Activated naive CD8-positive, alpha-beta T cell treated with anti-CD3 and anti-CD28 coated beads for 36 hours (primary cell): ENCODE measurements at regions not wholly inside any gene's neighbourhood (a gene's known extent, or its start where the extent isn't known, plus 50 kb on each side); places are given as distances from the start of the nearest gene placed in this dataset.

Experiments used
- DNase-seq: peaks from one replicate; pipeline ENCODE4 v3.0.0; 2021
- H3K27ac Mint-ChIP-seq: one replicate; pipeline ENCODE4 v1.8.0; 2022; ENCODE audit warnings: mild to moderate bottlenecking, moderate library complexity, mixed read lengths
- H3K27me3 Mint-ChIP-seq: one replicate; pipeline ENCODE4 v1.8.0; 2022; ENCODE audit warnings: mild to moderate bottlenecking, mixed read lengths
- H3K36me3 Mint-ChIP-seq: one replicate; pipeline ENCODE4 v1.8.0; 2021; ENCODE audit warnings: mild to moderate bottlenecking, mixed read lengths
- H3K4me1 Mint-ChIP-seq: one replicate; pipeline ENCODE4 v1.8.0; 2021; ENCODE audit warnings: mixed read lengths
- H3K4me3 Mint-ChIP-seq: one replicate; pipeline ENCODE4 v1.8.0; 2022; ENCODE audit warnings: mild to moderate bottlenecking, moderate library complexity, mixed read lengths
- H3K9me3 Mint-ChIP-seq: one replicate; pipeline ENCODE4 v1.8.0; 2022; ENCODE audit warnings: mixed read lengths

DNA sequence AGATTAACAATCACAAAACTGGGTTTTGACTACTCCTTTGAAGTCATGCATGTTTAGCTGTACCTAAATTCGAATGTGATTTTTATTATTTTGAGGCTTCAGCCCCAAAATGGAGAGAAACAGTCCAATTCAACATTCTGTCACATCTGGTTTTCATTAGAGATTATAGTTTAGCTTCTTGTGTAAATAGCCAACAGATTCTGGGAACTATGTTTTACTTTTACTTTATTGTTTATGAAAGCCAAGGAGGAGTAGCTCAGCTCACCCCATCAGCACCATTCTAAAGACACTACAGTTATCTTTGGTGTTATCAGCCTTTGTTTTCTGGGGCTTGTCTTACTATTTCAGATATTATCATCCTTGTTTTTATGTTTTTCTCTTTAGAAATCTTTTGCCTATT lies 465.0 kb upstream of the CWC22 start:
- no peaks in the 10 kb centered on the region for H3K4me1 Mint-ChIP-seq
- H3K27me3 Mint-ChIP-seq = no peaks in the 10 kb centered on the region
- H3K36me3 Mint-ChIP-seq = no peaks in the 10 kb centered on the region
- H3K4me3 Mint-ChIP-seq = no peak overlapping the region
- no peak for DNase-seq
- H3K9me3 Mint-ChIP-seq = no peaks in the 10 kb centered on the region
- H3K27ac Mint-ChIP-seq = no peak overlapping the region

DNA sequence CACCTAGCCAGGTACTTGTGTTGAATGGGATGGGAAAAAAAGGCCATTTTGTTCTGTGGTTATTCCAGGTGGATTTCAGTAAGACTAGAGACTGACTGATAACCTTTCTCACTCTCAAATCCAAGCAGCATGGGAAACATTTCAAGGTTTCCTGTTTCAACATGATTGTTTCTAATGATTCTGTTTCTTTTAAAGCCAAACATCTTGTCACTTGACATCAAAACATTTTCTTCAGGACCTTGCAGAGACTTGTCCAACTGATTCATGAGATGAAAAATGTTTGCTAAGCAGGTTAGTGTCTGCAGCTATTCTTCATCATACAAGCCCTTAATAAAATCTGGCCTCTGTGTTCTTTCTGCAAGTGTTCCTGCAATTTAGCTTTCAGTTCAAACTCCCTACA lies 456.5 kb upstream of the CWC22 start:
- no peaks in the 10 kb centered on the region for H3K27me3 Mint-ChIP-seq
- H3K36me3 Mint-ChIP-seq = no peaks in the 10 kb centered on the region
- no peak for DNase-seq
- H3K9me3 Mint-ChIP-seq = no peaks in the 10 kb centered on the region
- no peak overlapping the region for H3K27ac Mint-ChIP-seq
- H3K4me1 Mint-ChIP-seq = no peaks in the 10 kb centered on the region
- no peak overlapping the region for H3K4me3 Mint-ChIP-seq

DNA sequence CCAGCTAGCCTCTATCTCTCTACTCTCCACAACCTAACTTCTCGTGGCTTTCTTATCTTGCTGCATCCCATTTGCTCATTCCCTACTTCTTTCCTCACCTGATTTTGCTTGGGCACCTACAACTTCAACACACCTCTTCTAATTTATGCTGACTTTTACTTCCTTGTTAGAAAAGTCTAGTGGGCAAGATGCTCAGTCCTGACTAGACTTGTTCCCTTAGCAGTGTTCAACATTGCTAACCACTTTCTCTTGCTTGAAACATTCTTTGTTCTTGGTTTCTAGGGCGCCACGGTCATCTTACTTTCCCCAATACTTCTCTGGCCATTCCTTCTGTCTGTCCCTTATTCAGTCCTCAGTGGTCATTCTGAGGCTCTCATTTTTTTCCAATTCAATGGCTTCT lies 454.7 kb upstream of the CWC22 start:
- H3K36me3 Mint-ChIP-seq = no peaks in the 10 kb centered on the region
- H3K27me3 Mint-ChIP-seq = no peaks in the 10 kb centered on the region
- no peak for DNase-seq
- H3K9me3 Mint-ChIP-seq = no peaks in the 10 kb centered on the region
- no peak overlapping the region for H3K27ac Mint-ChIP-seq
- no peak overlapping the region for H3K4me3 Mint-ChIP-seq
- H3K4me1 Mint-ChIP-seq = no peaks in the 10 kb centered on the region

DNA sequence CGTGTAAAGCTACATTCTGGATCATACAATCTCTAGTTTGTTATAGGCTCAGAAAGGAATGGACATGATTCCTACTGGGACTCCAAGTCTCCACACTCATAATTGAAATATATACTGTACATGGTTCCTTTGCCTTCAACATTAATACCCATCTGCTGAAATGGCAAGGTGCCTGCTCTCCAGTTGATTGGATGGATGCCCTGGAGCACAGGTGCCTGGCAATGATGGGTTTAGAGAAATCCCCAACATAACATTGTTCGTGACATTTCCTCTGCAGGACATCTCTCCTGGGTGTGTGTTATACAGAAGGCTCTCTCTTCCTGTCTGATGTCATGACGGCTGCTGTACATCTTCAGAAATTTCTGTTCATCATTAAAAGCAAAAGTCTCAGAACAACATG lies 449.7 kb upstream of the CWC22 start:
- H3K4me1 Mint-ChIP-seq = no peaks in the 10 kb centered on the region

DNA sequence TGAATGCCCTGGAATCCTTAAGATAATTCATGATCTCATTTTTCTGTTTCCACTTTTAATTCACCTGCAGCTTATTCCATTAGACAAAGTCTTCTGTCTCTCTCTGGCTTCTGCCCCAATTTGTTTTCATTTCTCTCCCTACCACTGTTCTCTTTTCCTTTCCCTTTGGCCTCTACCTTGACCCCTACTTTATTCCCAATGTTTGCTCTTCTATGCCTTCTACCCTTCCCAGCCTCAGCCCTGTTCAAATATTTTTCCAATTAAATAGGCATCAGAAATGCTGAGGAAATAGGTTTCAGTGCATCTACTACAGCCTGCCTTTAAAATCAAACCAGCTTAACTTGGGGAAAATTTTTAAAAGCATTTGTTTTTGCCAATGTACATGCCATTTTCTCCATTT lies 443.7 kb upstream of the CWC22 start:
- Mint-ChIP-seq H3K9me3 (no peaks in the 10 kb centered on the region), H3K36me3 (no peaks in the 10 kb centered on the region), H3K4me1 (no peaks in the 10 kb centered on the region), H3K4me3 (no peak overlapping the region), H3K27ac (no peak overlapping the region), H3K27me3 (no peaks in the 10 kb centered on the region)
- no peak for DNase-seq

More for the DNA sequence above, 449.7 kb upstream of the CWC22 start:
- H3K27me3 Mint-ChIP-seq = no peaks in the 10 kb centered on the region
- no peak overlapping the region for H3K4me3 Mint-ChIP-seq
- no peak overlapping the region for H3K27ac Mint-ChIP-seq
- H3K9me3 Mint-ChIP-seq = no peaks in the 10 kb centered on the region
- H3K36me3 Mint-ChIP-seq = no peaks in the 10 kb centered on the region
- no peak for DNase-seq

DNA sequence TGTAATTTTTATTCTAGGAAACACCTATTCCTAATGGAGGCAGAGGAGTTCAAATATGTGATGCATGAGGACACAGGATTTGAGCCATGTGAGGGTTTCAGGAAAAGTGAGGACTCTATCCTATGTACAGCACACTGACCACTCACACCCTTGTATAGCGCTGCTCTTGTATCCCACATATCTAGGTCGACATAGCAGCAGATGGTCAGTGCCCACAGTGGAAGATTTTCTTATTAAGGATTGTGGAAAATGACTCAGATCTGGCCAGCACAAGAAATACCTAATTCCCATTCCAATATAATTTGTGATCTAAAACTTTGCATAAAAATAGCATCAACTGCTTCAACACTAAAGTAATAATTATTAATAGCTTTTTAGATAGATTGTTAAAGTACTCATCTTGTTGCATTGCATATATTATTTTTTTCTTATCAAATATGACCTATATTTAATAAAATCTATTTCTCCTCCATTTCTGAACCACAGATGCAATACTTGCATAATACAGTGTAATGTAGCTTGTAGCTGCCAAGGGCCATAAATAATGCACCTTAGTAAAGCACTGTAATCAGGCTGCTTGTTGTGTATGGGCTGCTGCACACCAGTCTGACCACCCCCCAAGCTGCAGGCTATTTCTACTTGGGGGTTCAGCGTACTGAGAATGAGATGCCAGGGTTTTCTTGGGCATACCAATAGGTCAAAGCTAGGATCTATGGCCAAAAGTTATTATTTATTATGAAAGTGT lies 442.2 kb upstream of the CWC22 start:
- no peaks in the 10 kb centered on the region for H3K9me3 Mint-ChIP-seq
- no peaks in the 10 kb centered on the region for H3K36me3 Mint-ChIP-seq
- no peaks in the 10 kb centered on the region for H3K27me3 Mint-ChIP-seq
- H3K4me3 Mint-ChIP-seq = no peak overlapping the region
- H3K4me1 Mint-ChIP-seq = no peaks in the 10 kb centered on the region
- DNase-seq = no peak
- H3K27ac Mint-ChIP-seq = no peak overlapping the region

DNA sequence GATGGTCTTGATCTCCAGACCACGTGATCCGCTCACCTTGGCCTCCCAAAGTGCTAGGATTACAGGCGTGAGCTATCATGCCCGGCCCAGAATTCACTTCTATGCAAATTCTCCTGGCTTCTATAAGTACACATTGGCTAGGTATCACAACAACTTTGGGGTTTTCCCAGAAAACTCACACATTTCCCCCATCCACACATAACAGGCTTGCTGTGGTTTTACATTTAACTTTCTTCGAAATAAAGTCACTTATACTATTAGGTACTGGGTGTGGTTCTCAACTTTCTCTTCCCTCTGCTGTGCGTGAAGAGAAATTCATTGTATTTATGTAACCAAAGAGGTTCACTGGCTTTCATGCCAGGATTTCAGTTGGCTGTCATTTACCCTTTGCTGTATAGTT lies 439.4 kb upstream of the CWC22 start:
- H3K9me3 Mint-ChIP-seq = no peaks in the 10 kb centered on the region
- no peaks in the 10 kb centered on the region for H3K36me3 Mint-ChIP-seq
- H3K27ac Mint-ChIP-seq = no peak overlapping the region
- H3K4me3 Mint-ChIP-seq = no peak overlapping the region
- no peaks in the 10 kb centered on the region for H3K4me1 Mint-ChIP-seq
- no peaks in the 10 kb centered on the region for H3K27me3 Mint-ChIP-seq
- no peak for DNase-seq

DNA sequence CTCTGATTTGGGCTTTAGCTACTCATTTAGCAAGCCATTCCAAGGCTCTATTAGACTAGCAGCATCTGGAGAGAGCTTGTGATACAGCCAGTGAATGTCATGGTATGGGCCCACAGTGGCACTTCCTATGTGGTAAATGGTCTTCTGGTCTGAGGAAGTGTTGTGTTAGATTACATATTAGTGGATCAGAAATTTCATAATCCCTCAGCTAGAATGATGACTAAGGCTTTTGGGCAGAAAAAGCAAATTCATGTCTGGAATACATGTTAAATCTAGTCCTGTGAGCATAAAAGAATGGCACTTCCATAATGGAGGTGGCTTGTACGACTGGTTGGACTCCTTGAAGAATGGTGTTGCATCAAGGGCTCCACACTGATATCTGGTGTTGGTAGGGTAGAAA lies 436.8 kb upstream of the CWC22 start:
- no peaks in the 10 kb centered on the region for H3K9me3 Mint-ChIP-seq
- no peaks in the 10 kb centered on the region for H3K4me1 Mint-ChIP-seq
- H3K36me3 Mint-ChIP-seq = no peaks in the 10 kb centered on the region
- H3K27me3 Mint-ChIP-seq = no peaks in the 10 kb centered on the region
- H3K27ac Mint-ChIP-seq = no peak overlapping the region
- DNase-seq = no peak
- no peak overlapping the region for H3K4me3 Mint-ChIP-seq

DNA sequence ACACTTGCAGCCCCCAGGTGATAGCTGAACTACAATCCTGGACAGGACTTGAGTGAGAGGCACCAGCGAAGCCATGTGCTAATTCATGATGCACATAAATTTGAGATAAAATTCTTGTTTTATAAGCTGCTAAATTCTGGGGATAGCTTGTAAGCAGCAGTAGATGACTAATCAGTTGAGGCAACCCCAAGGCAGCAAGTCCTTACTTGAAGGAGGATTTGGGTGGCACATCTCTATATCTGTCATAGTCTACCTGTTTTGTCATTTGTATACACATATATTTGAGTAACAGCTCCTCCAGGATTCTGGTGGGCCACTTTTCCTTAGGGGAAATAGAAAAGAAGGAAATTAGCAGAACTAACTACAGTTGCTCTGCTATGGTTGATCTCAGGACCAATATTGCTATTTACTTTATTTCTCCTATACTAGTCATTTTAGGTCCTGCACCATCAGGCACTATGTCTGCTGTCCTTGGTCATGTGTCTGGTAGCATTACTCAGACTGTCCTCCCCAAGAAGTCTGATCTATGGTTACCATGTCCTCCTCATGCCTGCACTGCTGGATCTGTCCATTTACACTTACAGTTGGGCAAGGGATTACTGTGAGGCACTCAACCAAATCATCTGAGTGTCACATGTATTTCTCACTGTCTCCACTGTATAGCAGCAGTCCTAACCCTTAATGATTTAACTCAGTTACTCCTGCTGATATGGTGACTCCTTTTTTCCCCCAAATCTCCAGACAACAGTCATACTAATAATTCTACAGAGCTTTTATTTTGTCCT lies 436.0 kb upstream of the CWC22 start:
- DNase-seq = no peak
- Mint-ChIP-seq H3K27me3 (no peaks in the 10 kb centered on the region), H3K9me3 (no peaks in the 10 kb centered on the region), H3K36me3 (no peaks in the 10 kb centered on the region), H3K27ac (no peak overlapping the region), H3K4me3 (no peak overlapping the region), H3K4me1 (no peaks in the 10 kb centered on the region)

DNA sequence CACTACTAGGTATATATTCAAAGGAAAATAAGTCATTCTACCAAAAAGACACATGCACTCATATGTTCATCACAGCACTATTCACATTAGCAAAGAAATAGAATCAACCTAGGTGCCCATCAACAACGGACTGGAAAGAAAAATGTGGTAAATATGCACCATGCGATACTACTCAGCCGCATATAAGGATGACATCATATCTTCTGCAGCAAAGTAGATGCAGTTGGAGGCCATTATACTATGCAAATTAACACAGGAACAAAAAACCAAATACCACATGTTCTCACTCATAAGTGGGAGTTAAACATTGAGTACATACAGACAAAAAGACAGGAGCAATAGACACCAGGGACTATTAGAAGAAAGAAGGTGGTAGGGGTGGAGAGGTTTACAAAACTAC lies 412.1 kb upstream of the CWC22 start:
- Mint-ChIP-seq H3K36me3 (no peaks in the 10 kb centered on the region), H3K9me3 (peaks cover 3% of the 10 kb centered on the region), H3K27ac (no peak overlapping the region), H3K4me3 (no peak overlapping the region), H3K4me1 (no peaks in the 10 kb centered on the region), H3K27me3 (no peaks in the 10 kb centered on the region)
- DNase-seq = no peak

DNA sequence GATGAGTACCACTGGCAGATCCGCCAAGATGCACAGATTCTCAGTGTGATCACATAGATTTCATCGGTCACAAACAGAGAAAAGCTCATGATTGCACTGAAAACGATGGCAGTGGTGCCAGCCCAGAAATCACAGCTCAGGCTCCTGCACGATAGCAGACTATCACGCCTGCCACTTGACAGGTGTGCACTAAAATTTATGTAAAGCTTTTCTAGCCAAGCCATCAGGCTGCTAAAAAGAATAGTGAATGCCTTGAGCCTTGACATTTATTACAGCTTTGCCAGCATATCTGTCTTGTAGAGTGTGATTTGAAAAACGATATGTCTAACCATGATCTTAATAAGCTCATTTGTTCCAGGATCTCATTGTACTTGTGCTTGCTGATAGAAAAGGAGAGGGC lies 409.5 kb upstream of the CWC22 start:
- Mint-ChIP-seq H3K9me3 (peaks cover 3% of the 10 kb centered on the region), H3K4me3 (no peak overlapping the region), H3K27ac (no peak overlapping the region), H3K36me3 (no peaks in the 10 kb centered on the region), H3K27me3 (no peaks in the 10 kb centered on the region), H3K4me1 (no peaks in the 10 kb centered on the region)
- DNase-seq = no peak

DNA sequence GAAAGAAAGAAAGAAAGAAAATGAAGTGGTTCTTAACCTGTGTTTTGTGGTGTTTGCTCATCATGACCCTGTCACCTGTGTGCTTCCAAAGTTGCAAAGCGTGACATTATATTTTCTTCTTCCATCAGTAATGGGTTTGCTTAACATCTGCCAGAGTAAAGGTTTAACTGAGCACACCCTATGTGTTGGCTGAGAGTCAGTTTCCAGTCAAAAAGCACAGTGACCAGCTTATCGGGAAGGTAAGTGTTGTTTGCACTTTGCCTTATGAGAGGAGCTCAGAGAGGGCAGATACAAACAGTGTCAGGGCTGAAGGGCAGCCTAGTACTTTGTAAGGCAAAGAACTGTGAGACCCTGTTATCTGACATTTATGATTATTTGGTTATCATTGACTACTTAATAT lies 406.2 kb upstream of the CWC22 start:
- H3K4me3 Mint-ChIP-seq = no peak overlapping the region
- no peak for DNase-seq
- H3K27me3 Mint-ChIP-seq = no peaks in the 10 kb centered on the region
- H3K9me3 Mint-ChIP-seq = no peaks in the 10 kb centered on the region
- H3K4me1 Mint-ChIP-seq = no peaks in the 10 kb centered on the region
- H3K27ac Mint-ChIP-seq = no peak overlapping the region
- H3K36me3 Mint-ChIP-seq = no peaks in the 10 kb centered on the region

DNA sequence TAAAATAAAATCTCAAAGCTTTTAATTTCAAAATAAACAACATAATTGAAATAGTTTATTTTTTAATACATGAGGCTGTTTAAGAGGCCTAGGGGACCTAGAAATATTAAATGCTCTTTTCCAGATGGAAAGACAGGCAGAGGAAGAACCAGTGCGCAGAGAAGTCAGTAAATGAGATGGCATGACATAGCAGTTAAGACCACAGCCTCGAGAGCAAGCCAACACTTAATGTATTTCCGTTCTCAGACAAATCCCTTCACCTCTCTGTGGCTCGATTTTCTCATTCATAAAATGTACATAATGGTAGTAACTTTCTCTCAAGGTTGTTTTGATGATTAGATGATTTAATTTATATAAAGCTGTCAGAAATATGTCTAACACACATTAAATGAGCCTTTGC lies 405.1 kb upstream of the CWC22 start:
- Mint-ChIP-seq H3K36me3 (no peaks in the 10 kb centered on the region), H3K4me3 (no peak overlapping the region), H3K27ac (no peak overlapping the region), H3K27me3 (no peaks in the 10 kb centered on the region), H3K9me3 (no peaks in the 10 kb centered on the region), H3K4me1 (no peaks in the 10 kb centered on the region)
- DNase-seq = no peak

DNA sequence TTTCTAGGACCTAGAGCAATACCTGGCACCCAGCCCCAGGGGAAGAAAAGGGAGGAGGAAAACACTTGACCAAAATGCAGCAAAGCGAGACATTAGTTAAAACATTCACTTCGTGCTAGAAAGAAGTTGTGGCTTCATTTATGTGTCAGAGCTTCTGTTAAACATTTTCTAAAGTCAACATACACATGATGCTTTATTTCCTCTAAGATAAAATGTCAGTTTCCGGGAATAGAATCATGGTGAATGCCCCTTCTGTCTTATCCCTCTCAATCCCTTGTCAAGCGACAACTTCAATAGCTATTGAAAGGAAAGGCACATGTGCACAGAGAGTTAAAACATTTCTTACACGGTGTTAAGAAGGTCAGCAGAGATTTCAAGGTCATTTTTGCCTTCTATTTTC lies 404.6 kb upstream of the CWC22 start:
- Mint-ChIP-seq H3K9me3 (no peaks in the 10 kb centered on the region), H3K27ac (no peak overlapping the region), H3K27me3 (no peaks in the 10 kb centered on the region), H3K4me1 (no peaks in the 10 kb centered on the region), H3K36me3 (no peaks in the 10 kb centered on the region), H3K4me3 (no peak overlapping the region)
- DNase-seq = no peak

DNA sequence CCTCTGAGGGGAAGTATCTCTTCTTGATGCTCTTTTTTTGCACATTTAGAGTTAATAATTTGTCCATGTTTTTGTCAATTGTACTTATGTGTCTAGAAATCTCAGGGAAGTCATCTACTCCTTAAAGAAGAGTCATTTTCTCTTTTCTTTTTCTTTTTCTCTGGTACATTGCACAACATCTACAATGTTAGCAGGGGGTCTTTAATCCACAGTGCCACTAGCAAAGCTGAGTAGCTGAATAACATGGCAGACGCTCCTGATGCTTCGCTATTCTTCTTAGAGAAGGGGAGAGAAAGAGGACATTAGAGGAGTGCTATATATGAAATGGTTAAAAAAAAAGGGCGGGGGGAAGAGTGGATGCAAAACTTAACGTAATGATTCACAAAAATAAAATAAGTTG lies 399.6 kb upstream of the CWC22 start:
- Mint-ChIP-seq H3K4me1 (no peaks in the 10 kb centered on the region), H3K27me3 (no peaks in the 10 kb centered on the region), H3K36me3 (no peaks in the 10 kb centered on the region), H3K27ac (no peak overlapping the region), H3K4me3 (no peak overlapping the region), H3K9me3 (no peaks in the 10 kb centered on the region)
- DNase-seq = no peak

DNA sequence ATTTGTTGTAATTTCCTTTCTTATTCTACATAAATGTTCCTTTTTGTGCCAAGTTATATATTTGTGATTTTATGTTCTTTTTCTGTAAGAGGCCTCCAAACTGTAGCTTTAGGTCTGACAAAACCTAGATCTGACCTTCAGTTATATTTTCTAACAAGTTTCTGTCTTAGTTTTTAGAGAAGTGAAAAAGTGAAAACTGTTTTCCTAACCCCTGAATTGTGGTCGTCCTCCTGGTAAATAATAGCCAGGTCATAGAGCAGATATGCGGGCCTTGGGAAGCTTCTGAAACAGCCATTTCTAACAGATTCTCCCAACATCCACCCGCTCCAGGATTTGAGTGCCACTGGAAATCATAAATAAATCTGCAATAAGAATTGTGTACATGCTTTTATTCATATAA lies 398.4 kb upstream of the CWC22 start:
- Mint-ChIP-seq H3K36me3 (no peaks in the 10 kb centered on the region), H3K4me1 (no peaks in the 10 kb centered on the region), H3K27me3 (no peaks in the 10 kb centered on the region), H3K27ac (no peak overlapping the region), H3K4me3 (no peak overlapping the region), H3K9me3 (no peaks in the 10 kb centered on the region)
- no peak for DNase-seq
